ENCODE measurements at regions not wholly inside any gene's neighbourhood (a gene's known extent, or its start where the extent isn't known, plus 50 kb on each side); places are given as distances from the start of the nearest gene placed in this dataset.

GRCh38 chr14:105616802-105617192 is 90.4 kb downstream of the TMEM121 start:
- no peak for TF ChIP-seq CTCF (conservative IDR thresholded peaks at IDR 0.05; ENCODE audit: low read depth in 2 of 2)
- no peak for TF ChIP-seq POLR2AphosphoS5 (IDR thresholded peaks at IDR 0.05; ENCODE audit: low read depth)
- TF ChIP-seq EZH2phosphoT487 (IDR thresholded peaks at IDR 0.05; ENCODE audit: unreplicated experiment) = no peak
